ENCODE measurements at regions not wholly inside any gene's neighbourhood (a gene's known extent, or its start where the extent isn't known, plus 50 kb on each side); places are given as distances from the start of the nearest gene placed in this dataset.
"Not testable (repeated sequence)": the region's sequence is repeated elsewhere in the genome, so short reads cannot be mapped to it uniquely, and the experiment has no call there.

DNA sequence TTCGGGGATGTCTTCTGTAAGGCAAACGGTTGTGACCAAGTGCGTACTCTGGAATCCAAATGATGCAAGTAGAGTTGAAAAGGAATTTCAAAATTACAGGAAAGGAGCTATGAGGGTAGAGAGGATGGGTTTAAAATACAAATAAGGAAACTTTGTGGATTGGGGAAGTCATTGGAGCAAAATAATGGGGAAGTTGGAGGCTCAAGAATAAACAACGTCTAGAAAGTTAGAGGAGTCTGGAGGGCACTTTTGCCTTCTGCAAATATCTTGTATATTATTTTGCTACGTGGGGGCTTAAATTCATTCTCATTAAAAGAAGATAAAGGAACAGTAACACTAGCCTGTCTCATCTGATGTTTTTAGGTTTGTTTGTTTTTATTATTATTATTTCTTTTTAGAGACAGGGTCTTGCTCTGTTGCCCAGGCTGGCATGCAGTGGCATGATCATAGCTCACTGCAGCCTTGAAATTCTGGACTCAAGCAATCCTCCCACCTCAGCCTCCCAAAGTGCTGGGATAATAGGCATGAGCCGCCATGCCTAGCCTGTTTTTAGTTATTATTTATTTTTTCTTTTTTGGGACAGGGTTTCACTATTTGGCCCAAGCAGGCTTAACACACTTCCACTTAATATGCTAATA lies 55.0 kb upstream of the TNFAIP3 start:
- H3K4me3 Mint-ChIP-seq = peak overlapping the region; percentile 73 to 82
- peaks cover 88% of the 10 kb centered on the region for H3K4me1 Mint-ChIP-seq (ENCODE audit: low read depth)
- no peaks in the 10 kb centered on the region for H3K27me3 Mint-ChIP-seq (ENCODE audit: low read depth)
- no peak for DNase-seq
- no peak for ATAC-seq (replicated peaks in 1 of 2)
- H3K9me3 Mint-ChIP-seq = peaks cover 0 to 2% of the 10 kb centered on the region in 2 donors
- peaks cover 2 to 6% of the 10 kb centered on the region in 2 donors for H3K36me3 Mint-ChIP-seq (ENCODE audit: insufficient read depth in 2 of 2)
- H3K27ac Mint-ChIP-seq = peak overlapping the region; percentile 94

DNA sequence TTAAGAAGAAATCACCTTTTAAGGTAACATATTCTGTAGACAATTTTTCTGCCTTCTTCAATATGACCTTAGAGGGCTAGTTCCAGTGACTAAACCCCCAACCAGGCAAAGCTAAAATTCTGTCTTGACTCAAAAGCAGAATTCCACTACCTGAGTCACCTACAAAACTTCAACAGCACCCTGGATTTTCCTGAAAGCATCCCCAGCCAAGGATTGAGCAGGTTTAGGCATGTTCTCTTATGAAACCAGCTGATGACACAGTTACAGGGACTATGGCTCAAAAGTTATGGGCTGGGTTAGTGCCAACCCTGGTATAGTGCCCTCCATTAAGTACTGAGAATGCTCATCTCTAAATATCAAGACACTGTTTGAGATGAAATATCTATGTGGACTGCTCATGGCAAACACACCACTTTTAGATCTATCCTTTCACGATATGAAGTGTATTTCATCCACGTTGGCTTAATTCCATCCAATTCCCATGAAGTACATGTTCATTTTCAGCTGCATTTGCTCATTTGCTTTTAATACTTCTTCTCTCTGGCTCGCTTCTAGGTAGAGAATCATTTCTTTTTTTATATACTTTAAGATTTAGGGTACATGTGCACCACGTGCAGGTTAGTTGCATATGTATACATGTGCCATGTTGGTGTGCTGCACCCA lies 53.6 kb upstream of the TNFAIP3 start:
- Mint-ChIP-seq H3K27ac (peak overlapping the region; percentile 67), H3K36me3 (ENCODE audit: insufficient read depth in 2 of 2) (peaks cover 0 to 2% of the 10 kb centered on the region in 2 donors), H3K4me1 (ENCODE audit: low read depth) (peaks cover 85% of the 10 kb centered on the region), H3K9me3 (no peaks in the 10 kb centered on the region), H3K27me3 (ENCODE audit: low read depth) (no peaks in the 10 kb centered on the region), H3K4me3 (peak overlapping the region in 1 of 2 donors; percentile 58)
- ATAC-seq (replicated peaks in 1 of 2) = peak; percentile 39 to 54
- DNase-seq = no peak

DNA sequence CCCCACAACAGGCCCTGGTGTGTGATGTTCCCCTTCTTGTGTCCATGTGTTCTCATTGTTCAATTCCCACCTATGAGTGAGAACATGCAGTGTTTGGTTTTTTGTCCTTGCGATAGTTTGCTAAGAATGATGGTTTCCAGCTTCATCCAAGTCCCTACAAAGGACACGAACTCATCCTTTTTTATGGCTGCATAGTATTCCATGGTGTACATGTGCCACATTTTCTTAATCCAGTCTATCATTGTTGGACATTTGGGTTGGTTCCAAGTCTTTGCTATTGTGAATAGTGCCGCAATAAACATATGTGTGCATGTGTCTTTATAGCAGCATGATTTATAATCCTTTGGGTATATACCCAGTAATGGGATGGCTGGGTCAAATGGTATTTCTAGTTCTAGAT lies 53.0 kb upstream of the TNFAIP3 start:
- not testable (repeated sequence) for ATAC-seq (replicated peaks in 1 of 2); H3K4me3 Mint-ChIP-seq; H3K27ac Mint-ChIP-seq; DNase-seq; H3K36me3 Mint-ChIP-seq (ENCODE audit: insufficient read depth in 2 of 2); H3K27me3 Mint-ChIP-seq (ENCODE audit: low read depth); H3K9me3 Mint-ChIP-seq
- peaks cover 85% of the 10 kb centered on the region for H3K4me1 Mint-ChIP-seq (ENCODE audit: low read depth)

DNA sequence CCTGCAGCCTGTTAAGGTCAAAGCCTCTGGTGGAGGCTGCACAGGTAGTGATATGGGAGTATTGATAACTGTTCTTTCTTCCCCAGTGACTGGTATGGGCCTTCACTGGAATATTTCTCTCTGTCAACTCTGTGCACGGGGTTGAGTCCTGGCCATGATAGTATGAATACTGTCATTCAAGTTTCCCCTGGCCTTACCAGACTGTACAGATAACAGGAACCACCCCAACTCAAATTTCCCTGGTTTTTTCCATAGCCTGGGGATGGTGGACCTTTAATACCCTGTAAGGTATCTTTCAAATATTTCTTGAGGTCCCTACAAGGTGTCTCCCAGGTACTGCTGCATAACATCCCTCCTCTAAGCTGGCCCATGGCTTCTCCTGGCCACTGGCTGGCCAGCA lies 51.4 kb upstream of the TNFAIP3 start:
- H3K27me3 Mint-ChIP-seq (ENCODE audit: low read depth) = no peaks in the 10 kb centered on the region
- ATAC-seq (replicated peaks in 1 of 2) = no peak
- no peaks in the 10 kb centered on the region for H3K9me3 Mint-ChIP-seq
- peak overlapping the region; percentile 81 to 86 for H3K4me3 Mint-ChIP-seq
- H3K36me3 Mint-ChIP-seq (ENCODE audit: insufficient read depth in 2 of 2) = peaks cover 0 to 2% of the 10 kb centered on the region in 2 donors
- no peak for DNase-seq
- peak overlapping the region; percentile 87 for H3K27ac Mint-ChIP-seq
- H3K4me1 Mint-ChIP-seq (ENCODE audit: low read depth) = peaks cover 85% of the 10 kb centered on the region

DNA sequence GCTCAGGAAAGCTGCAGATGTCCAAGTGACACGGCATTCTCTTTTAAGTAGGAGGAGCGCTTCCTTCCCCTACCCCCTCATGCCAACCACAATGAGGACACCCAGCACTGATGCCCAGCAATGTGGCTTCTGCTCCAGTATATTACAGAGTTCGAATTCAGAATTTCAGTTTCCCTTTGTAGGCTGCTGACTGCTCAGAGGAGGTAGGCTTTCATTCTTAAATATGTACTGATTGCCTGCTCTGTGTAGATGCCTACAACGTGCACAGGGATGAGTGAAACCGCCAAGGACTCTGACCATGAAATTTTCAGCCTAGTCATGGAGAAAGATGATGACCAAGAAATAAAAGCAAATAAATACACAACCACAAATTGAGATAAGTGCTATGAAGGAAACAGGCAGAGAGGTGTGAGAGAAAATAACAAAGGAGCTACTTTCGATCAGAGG lies 50.9 kb upstream of the TNFAIP3 start:
- ATAC-seq (replicated peaks in 1 of 2) (peak; percentile 31 to 33), DNase-seq (no peak)
- peak overlapping the region; percentile 87 for H3K27ac Mint-ChIP-seq
- H3K9me3 Mint-ChIP-seq = no peaks in the 10 kb centered on the region
- H3K36me3 Mint-ChIP-seq (ENCODE audit: insufficient read depth in 2 of 2) = peaks cover 0 to 2% of the 10 kb centered on the region in 2 donors
- peak overlapping the region; percentile 81 to 86 for H3K4me3 Mint-ChIP-seq
- no peaks in the 10 kb centered on the region for H3K27me3 Mint-ChIP-seq (ENCODE audit: low read depth)
- peaks cover 85% of the 10 kb centered on the region for H3K4me1 Mint-ChIP-seq (ENCODE audit: low read depth)

DNA sequence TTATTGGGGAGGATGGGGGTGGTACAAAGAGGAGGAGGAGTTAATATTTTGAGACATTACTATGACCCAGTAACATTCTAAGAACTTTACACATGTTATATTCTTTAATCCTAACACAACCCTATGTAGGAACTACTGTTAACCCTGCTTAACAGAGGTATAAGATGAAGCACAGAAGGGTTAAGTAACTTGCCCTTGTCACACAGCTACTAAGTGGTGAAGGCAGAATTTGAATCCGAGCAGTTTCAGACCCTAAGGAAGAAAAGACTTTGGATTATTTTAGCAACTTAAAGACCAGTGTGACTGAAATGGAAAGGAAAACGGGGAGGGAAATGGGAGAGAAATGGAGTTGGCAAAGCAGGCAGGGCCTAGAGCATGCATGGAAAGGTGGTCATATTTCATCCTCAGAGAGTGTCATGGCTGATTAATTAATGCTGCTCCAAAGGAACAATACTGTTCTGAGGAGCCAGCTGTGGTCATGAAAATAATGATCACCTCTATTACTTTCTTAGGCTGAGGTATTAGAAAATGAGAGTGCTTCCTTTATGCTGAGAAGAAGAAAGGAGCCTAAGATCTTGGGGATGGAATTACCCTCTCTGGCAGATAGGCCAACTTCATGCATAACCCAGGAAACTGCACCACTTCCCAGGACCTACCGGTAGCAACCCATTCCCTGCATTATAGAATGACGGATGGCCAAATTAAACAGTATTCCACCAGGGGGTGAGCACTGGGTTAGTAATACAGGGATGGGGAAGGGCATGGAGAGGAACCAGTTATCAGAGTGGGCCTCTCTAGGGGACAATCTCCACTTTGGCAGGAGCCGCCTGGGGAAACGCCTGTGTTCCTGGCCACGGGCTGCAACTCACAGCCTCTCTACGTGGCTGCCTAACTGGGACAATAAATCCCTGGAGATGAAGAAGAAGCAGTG lies 50.1 kb upstream of the TNFAIP3 start:
- peaks cover 0 to 5% of the 10 kb centered on the region in 2 donors for H3K36me3 Mint-ChIP-seq (ENCODE audit: insufficient read depth in 2 of 2)
- H3K4me3 Mint-ChIP-seq = peak overlapping the region; percentile 20 to 81

More for the DNA sequence above, 50.1 kb upstream of the TNFAIP3 start:
- no peaks in the 10 kb centered on the region for H3K9me3 Mint-ChIP-seq
- H3K4me1 Mint-ChIP-seq (ENCODE audit: low read depth) = peaks cover 85% of the 10 kb centered on the region
- DNase-seq = no peak
- H3K27me3 Mint-ChIP-seq (ENCODE audit: low read depth) = no peaks in the 10 kb centered on the region
- no peak for ATAC-seq (replicated peaks in 1 of 2)
- peak overlapping the region; percentile 87 for H3K27ac Mint-ChIP-seq
